Upper lobe of left lung (tissue), 6 donors: ENCODE measurements at regions not wholly inside any gene's neighbourhood (a gene's known extent, or its start where the extent isn't known, plus 50 kb on each side); places are given as distances from the start of the nearest gene placed in this dataset.

Experiments used
- ATAC-seq, 2 donors: fragments of 200-7000 bp; cut with Tn5 transposase; one replicate each; pipeline ENCODE4 v1.9.1; 2022; ENCODE audit warnings: mild to moderate bottlenecking in 2 of 2, moderate library complexity in 2 of 2; ENCODE audit not compliant: low FRiP score in 2 of 2
- DNase-seq, 2 donors: peaks; one replicate each; pipeline ENCODE4 v3.0.0-alpha.2; 2019 to 2020
- H3K27ac ChIP-seq, 4 donors: fragments of 200-600 bp; sonication (generic); one replicate each; pipeline ENCODE4 v1.5.1; 2016 to 2019
- H3K27me3 ChIP-seq, 4 donors: fragments of 200-600 bp; sonication (generic); one replicate each; pipeline ENCODE4 v1.5.1; 2017 to 2019
- H3K36me3 ChIP-seq, 4 donors: fragments of 200-600 bp; sonication (generic); one replicate each; pipeline ENCODE4 v1.5.1; 2016 to 2019
- H3K4me1 ChIP-seq, 4 donors: fragments of 200-600 bp; sonication (generic); one replicate each; pipeline ENCODE4 v1.5.1; 2018 to 2019
- H3K4me3 ChIP-seq, 4 donors: fragments of 200-600 bp; sonication (generic); one replicate each; pipeline ENCODE4 v1.5.1; 2017 to 2019; ENCODE audit warnings: mild to moderate bottlenecking in 2 of 4, moderate library complexity in 1 of 4
- H3K9me3 ChIP-seq, 4 donors: fragments of 200-600 bp; sonication (generic); one replicate each; pipeline ENCODE4 v1.5.1; 2018 to 2019
- CTCF ChIP-seq, 6 experiments: fragments of 450-650 bp in 4 of 6; fragments of 200-600 bp in 2 of 6; sonication (generic) in 2 of 6; IDR thresholded peaks; one replicate each; pipeline ENCODE4 v1.5.1; 2016 to 2019; ENCODE audit warnings: antibody characterized with exemption in 6 of 6
- EP300 ChIP-seq, 4 donors: sonication (generic); formaldehyde crosslinking; IDR thresholded peaks; one replicate each; pipeline ENCODE4 v1.5.1; 2017; ENCODE audit warnings: antibody characterized with exemption in 4 of 4, control low read depth in 2 of 4
- POLR2A ChIP-seq, 4 donors: fragments of 450-650 bp; IDR thresholded peaks; one replicate each; pipeline ENCODE4 v1.5.1; 2016 to 2017; ENCODE audit warnings: antibody characterized with exemption in 4 of 4, mild to moderate bottlenecking in 2 of 4
- POLR2AphosphoS5 ChIP-seq, 2 donors: sonication (generic); formaldehyde crosslinking; IDR thresholded peaks; one replicate each; pipeline ENCODE4 v1.5.1; 2017; ENCODE audit warnings: antibody characterized with exemption in 2 of 2
- WGBS, 2 donors: methylation state at CpG; one replicate each; pipeline ENCODE4 v1.1.5; 2017 to 2018; 5-methylcytosine and 5-hydroxymethylcytosine counted together
- donor health status: DM: no; HTN: no; CAD: no; lungs with moderate emphysema.
- donor health status: DM: no; HTN: yes; CAD: no; lungs with severe emphysema.

DNA sequence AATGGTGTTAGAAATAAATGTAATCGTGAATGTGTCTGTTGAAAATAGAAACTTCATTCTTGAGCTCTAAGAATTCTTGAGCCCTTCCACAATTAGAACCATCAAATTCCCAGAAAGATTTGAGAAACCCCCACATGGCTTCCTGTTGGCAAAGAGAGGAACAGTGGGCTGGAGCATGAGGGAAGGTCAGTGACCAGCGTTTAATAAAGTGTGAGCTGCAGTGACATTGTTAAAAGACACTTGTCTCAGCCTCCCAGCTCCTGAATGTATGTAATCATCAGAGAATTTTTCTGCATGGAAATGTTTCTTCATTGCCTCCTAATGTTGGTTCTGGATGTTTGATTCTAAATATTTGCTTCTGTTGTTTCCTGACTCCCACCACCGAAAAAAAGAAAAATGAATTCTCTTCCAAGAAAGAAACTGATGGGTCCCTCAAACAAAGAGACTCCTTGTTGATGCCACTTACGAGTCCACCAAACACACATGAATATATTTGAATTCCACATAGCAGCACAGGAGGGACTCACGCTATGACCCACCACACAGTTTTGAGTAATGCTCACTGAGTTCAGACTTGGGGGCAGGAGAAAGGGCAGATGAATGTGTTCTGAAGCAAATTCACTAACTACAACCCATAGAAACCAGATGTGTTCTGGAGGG lies 225.1 kb upstream of the KLHL29 start:
- ATAC-seq (no peak), DNase-seq (no peak)
- Histone ChIP-seq H3K4me1 (no peaks in the 10 kb centered on the region), H3K36me3 (no peaks in the 10 kb centered on the region), H3K27ac (no peak overlapping the region), H3K9me3 (no peaks in the 10 kb centered on the region), H3K27me3 (no peaks in the 10 kb centered on the region), H3K4me3 (no peak overlapping the region)
- TF ChIP-seq POLR2AphosphoS5 (IDR thresholded peaks at IDR 0.05) (no peak), EP300 (IDR thresholded peaks at IDR 0.05) (no peak)
- 57 to 62% methylated on average over 5 of the region's 5 CpGs for WGBS, 2 donors

- Histone ChIP-seq H3K27me3 (no peaks in the 10 kb centered on the region), H3K9me3 (no peaks in the 10 kb centered on the region), H3K27ac (no peak overlapping the region), H3K4me1 (no peaks in the 10 kb centered on the region), H3K4me3 (no peak overlapping the region), H3K36me3 (no peaks in the 10 kb centered on the region)
- ATAC-seq (no peak), DNase-seq (no peak)
- no peak for TF ChIP-seq EP300 (IDR thresholded peaks at IDR 0.05)
- TF ChIP-seq POLR2A (IDR thresholded peaks at IDR 0.05) = no peak
- TF ChIP-seq CTCF (IDR thresholded peaks at IDR 0.05) = no peak
- no peak for TF ChIP-seq POLR2AphosphoS5 (IDR thresholded peaks at IDR 0.05)
- 64 to 83% methylated on average over 2 of the region's 2 CpGs for WGBS, 2 donors
Measured at GRCh38 chr2:23164173-23164572, 220.8 kb upstream of the KLHL29 start.

- Histone ChIP-seq H3K4me1 (no peaks in the 10 kb centered on the region), H3K36me3 (no peaks in the 10 kb centered on the region), H3K4me3 (no peak overlapping the region), H3K27me3 (no peaks in the 10 kb centered on the region), H3K9me3 (peaks cover 0 to 6% (median 0%) of the 10 kb centered on the region in 4 donors), H3K27ac (no peak overlapping the region)
- DNase-seq = no peak
- TF ChIP-seq EP300 (IDR thresholded peaks at IDR 0.05) = no peak
- no peak for TF ChIP-seq CTCF (IDR thresholded peaks at IDR 0.05)
- TF ChIP-seq POLR2A (IDR thresholded peaks at IDR 0.05) = no peak
- no peak for TF ChIP-seq POLR2AphosphoS5 (IDR thresholded peaks at IDR 0.05)
- WGBS, 2 donors = 65 to 69% methylated on average over 1 of the region's 1 CpG
- ATAC-seq = no peak
Measured at GRCh38 chr2:23169896-23170295, 215.1 kb upstream of the KLHL29 start.

GRCh38 chr2:23171108-23171507 lies 213.9 kb upstream of the KLHL29 start:
- no peak for ATAC-seq
- H3K9me3 ChIP-seq = peaks cover 0 to 6% (median 0%) of the 10 kb centered on the region in 4 donors
- no peaks in the 10 kb centered on the region for H3K27me3 ChIP-seq
- H3K4me3 ChIP-seq = no peak overlapping the region
- H3K36me3 ChIP-seq = no peaks in the 10 kb centered on the region
- no peak for DNase-seq
- TF ChIP-seq POLR2A (IDR thresholded peaks at IDR 0.05) = no peak
- no peak overlapping the region for H3K27ac ChIP-seq
- H3K4me1 ChIP-seq = no peaks in the 10 kb centered on the region

DNA sequence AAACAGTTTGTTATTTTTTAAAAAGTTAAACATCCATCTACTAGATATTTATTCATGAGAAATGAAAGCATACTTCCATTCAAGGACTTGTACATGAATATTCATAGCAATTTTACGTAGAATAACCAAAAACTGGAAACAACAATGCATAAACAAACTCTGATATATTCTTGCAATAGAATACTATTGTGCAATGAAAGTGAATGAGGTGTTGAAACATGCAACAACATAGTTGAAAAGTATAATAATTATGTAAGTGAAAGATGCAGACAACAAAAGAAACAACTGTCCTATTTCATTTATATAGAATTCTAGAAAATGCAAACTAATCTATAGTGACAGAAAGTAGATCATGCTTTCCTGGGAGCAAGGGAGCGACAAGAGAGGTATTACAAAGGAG lies 206.6 kb upstream of the KLHL29 start:
- ATAC-seq = no peak
- WGBS, 2 donors = 74 to 75% methylated on average over 2 of the region's 2 CpGs
- no peaks in the 10 kb centered on the region for H3K36me3 ChIP-seq
- H3K4me3 ChIP-seq = no peak overlapping the region
- no peak for DNase-seq
- H3K27ac ChIP-seq = no peak overlapping the region
- TF ChIP-seq POLR2A (IDR thresholded peaks at IDR 0.05) = no peak
- peaks cover 0 to 7% (median 5%) of the 10 kb centered on the region in 4 donors for H3K9me3 ChIP-seq
- no peaks in the 10 kb centered on the region for H3K4me1 ChIP-seq
- H3K27me3 ChIP-seq = no peaks in the 10 kb centered on the region

GRCh38 chr2:23183733-23184132 lies 201.2 kb upstream of the KLHL29 start:
- H3K36me3 ChIP-seq = no peaks in the 10 kb centered on the region
- 93 to 96% methylated on average over 4 of the region's 4 CpGs for WGBS, 2 donors
- peaks cover 0 to 7% (median 5%) of the 10 kb centered on the region in 4 donors for H3K9me3 ChIP-seq
- no peak overlapping the region for H3K27ac ChIP-seq
- no peaks in the 10 kb centered on the region for H3K4me1 ChIP-seq
- TF ChIP-seq CTCF (IDR thresholded peaks at IDR 0.05) (no peak), EP300 (IDR thresholded peaks at IDR 0.05) (no peak), POLR2A (IDR thresholded peaks at IDR 0.05) (no peak), POLR2AphosphoS5 (IDR thresholded peaks at IDR 0.05) (no peak)
- H3K27me3 ChIP-seq = no peaks in the 10 kb centered on the region
- ATAC-seq (no peak), DNase-seq (no peak)
- H3K4me3 ChIP-seq = no peak overlapping the region
